ENCODE measurements at regions not wholly inside any gene's neighbourhood (a gene's known extent, or its start where the extent isn't known, plus 50 kb on each side); places are given as distances from the start of the nearest gene placed in this dataset.
"Not testable (repeated sequence)": the region's sequence is repeated elsewhere in the genome, so short reads cannot be mapped to it uniquely, and the experiment has no call there.

DNA sequence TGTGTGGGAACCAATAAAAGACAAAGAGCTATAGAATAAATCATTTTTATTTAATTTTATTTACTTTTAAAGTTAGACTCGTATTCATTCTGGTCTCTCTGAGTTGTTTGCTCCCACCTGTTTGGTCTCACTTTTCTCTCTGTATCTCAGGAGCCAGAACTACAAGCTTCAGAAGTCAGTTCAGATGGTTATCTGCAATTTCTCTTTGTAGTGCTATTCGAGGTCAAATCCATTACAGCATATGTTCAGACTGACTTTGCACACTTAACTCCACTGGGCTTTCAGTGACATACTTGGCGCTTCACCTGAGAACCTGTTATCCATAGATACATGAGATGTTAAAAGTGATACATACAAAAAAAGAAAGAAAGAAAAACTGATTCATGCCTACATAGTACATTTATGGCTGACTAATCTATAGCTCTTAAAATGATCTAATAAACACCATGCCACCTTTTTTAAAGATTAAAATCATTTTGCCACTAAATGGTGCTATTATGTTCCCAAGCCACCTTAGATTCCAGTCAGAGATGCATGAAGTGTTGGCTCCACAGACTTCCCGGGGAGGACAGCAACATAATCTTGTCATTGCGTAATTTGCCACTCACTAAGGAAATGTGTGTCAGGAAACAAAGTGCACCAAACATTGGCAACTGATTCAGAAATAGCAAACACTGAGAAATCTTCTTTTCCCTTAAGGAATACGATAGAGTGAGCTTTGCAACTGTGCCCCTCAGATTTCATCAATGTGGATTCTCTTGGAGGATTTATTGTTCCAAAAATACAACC is 396.7 kb downstream of the HACE1 start:
- TF ChIP-seq, protein P1, sequence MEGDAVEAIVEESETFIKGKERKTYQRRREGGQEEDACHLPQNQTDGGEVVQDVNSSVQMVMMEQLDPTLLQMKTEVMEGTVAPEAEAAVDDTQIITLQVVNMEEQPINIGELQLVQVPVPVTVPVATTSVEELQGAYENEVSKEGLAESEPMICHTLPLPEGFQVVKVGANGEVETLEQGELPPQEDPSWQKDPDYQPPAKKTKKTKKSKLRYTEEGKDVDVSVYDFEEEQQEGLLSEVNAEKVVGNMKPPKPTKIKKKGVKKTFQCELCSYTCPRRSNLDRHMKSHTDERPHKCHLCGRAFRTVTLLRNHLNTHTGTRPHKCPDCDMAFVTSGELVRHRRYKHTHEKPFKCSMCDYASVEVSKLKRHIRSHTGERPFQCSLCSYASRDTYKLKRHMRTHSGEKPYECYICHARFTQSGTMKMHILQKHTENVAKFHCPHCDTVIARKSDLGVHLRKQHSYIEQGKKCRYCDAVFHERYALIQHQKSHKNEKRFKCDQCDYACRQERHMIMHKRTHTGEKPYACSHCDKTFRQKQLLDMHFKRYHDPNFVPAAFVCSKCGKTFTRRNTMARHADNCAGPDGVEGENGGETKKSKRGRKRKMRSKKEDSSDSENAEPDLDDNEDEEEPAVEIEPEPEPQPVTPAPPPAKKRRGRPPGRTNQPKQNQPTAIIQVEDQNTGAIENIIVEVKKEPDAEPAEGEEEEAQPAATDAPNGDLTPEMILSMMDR (IDR thresholded peaks at IDR 0.05; ENCODE audit: insufficient read depth, missing control alignments): no peak
- FAIRE-seq (no peak), DNase-seq (ENCODE audit: insufficient read length, low spot score) (no peak)

DNA sequence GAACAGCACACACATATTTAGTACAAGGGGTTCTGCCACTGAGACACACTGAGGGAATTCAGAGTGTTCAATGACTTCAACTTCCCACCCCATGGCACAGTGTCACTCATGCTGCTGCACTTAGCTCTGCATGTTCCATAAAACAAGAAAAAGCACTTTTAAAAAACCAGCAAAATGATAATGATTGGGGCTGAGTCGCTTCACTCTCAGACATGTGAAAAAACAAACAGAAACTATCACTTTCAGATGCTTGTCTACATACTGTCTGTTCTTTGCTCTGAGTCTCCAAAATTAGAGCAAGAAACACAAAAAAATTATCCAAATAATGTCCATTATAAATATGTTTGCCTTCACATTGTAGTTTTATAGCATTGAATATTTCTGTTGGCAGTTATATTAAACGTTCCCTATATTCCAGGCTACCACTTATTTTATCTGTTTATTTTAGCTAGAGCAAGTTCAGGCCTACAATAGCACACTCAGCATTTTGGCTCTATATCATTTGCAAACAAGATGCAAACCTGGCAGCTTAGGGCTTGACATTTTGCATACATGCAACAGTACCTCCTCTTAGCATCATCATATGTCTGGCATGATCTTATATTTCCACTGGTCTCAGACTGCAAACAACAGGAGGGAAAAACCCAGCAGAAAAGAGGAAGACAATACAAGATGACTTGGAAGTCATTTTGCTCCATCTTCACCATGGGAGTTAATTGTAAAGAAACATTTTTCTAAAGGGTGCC is 398.8 kb downstream of the HACE1 start:
- TF ChIP-seq, protein P1 (IDR thresholded peaks at IDR 0.05; ENCODE audit: insufficient read depth, missing control alignments): no peak
- no peak for DNase-seq (ENCODE audit: insufficient read length, low spot score)
- no peak for FAIRE-seq

DNA sequence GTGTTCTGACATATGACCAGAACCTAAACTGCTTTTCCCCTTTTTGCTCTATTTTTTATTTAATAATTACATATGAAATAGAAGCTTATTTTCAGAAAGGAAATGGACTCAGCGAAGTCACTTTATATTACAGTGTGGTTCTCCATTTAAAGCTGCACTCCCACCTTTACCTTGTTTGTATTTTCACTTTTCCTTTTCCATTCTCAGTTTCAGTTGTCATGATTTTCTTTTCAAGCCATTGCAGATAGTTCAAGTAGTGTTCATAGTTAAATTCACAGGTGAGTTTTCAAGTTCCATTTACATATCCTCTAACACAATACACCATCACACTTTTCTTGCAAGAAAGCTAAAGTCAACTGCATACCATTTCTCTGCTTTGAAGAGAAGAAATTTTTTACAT is 400.2 kb downstream of the HACE1 start:
- FAIRE-seq: no peak
- TF ChIP-seq, protein P1 (IDR thresholded peaks at IDR 0.05; ENCODE audit: insufficient read depth, missing control alignments): no peak
- no peak for DNase-seq (ENCODE audit: insufficient read length, low spot score)

DNA sequence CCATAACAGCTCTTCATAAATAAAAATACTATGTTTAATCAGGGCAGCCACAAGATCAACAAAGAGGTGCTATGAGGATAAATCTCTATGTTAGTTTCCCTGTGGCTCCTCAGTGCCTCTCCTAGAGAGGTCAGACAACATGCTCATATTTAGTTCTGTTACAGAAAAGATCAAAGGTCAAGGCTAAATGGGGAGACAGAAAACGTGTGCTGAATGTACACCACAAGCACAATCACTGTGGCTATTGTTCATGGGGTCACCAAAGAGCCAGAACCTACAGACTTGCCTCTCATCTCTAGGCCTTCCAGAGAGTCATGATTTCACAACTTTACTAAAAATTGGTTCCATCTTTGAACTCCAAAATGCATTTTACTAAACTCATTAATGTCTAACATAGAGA is 409.8 kb downstream of the HACE1 start:
- DNase-seq (ENCODE audit: insufficient read length, low spot score) (no peak), FAIRE-seq (no peak)
- TF ChIP-seq, protein P1 (IDR thresholded peaks at IDR 0.05; ENCODE audit: insufficient read depth, missing control alignments): no peak

DNA sequence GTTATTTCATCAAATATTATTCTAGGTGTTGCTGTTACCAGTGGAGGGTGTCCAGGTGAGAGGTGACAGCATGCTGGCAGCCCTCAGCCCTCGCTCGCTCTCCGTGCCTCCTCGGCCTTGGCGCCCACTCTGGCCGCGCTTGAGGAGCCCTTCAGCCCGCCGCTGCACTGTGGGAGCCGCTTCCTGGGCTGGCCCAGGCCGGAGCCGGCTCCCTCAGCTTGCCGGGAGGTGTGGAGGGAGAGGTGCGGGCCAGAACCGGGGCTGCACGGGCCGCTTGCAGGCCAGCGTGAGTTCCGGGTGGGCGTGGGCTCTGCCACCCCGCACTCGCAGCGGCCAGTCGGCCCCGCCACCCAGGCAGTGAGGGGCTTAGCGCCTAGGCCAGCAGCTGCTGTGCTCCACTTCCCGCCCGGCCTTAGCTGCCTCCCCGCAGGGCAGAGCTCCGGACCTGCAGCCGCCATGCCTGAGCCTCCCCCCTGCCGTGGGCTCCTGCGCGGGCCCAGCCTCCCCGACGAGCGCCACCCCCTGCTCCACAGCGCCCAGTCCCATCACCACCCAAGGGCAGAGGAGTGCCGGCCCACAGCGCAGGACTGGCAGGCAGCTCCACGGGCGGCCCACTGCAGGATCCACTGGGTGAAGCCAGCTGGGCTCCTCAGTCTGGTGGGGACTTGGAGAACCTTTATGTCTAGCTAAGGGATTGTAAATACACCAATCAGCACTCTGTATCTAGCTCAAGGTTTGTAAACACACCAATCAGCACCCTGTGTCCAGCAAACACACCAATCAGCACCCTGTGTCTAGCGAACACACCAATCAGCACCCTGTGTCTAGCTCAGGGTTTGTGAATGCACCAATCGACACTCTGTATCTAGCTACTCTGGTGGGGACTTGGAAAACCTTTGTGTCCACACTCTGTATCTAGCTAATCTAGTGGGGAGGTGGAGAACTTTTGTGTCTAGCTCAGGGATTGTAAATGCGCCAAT is 413.3 kb downstream of the HACE1 start:
- not testable (repeated sequence) for FAIRE-seq; DNase-seq (ENCODE audit: insufficient read length, low spot score)

DNA sequence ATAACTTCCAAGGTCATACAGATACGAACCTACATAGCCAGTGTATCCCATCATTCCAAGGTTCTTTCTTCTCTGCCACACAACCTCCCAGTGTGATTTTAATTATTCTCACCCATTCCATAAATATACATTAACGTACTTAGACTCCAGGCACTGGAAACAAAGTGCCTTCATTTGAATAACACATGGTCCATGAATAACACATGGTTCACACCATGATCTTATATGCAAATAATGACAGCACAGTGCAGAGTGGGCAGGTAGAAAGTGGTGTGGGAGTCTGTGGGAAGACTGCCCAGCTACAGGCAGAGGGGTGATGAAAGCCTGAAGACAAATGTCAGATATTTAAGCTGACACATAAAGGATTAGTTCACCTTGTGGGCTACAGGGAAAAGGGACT is 425.2 kb downstream of the HACE1 start:
- DNase-seq (ENCODE audit: insufficient read length, low spot score): no peak
- TF ChIP-seq, protein P1 (IDR thresholded peaks at IDR 0.05; ENCODE audit: insufficient read depth, missing control alignments): no peak
- no peak for FAIRE-seq

DNA sequence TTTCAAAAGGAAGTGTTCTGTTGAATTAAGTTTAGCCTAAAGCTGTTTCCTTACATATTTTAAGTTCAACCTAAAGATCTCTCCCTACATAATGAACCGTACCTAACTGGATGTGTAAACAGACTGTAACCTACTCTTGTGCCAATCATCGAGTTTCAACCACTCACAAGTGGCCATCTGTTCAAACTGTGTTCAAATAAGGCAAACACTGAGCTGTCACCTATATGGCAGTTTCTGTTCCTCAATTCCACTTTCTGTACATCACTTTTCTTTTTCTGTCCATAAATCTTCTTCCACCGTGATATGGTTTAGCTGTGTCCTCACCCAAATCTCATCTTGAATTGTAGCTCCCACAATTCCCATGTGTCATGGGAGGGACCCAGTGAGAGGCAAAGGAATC is 428.6 kb downstream of the HACE1 start:
- DNase-seq (ENCODE audit: insufficient read length, low spot score) (no peak), FAIRE-seq (no peak)
- TF ChIP-seq, protein P1 (IDR thresholded peaks at IDR 0.05; ENCODE audit: insufficient read depth, missing control alignments): no peak
